Neutrophil (primary cell): ENCODE measurements at regions not wholly inside any gene's neighbourhood (a gene's known extent, or its start where the extent isn't known, plus 50 kb on each side); places are given as distances from the start of the nearest gene placed in this dataset.
"Not testable (repeated sequence)": the region's sequence is repeated elsewhere in the genome, so short reads cannot be mapped to it uniquely, and the experiment has no call there.

ENCODE experiments used
- H3K27ac ChIP-seq: fragments of 200-600 bp; sonication (generic); 2 replicates; pipeline ENCODE4 v1.5.1; 2016; ENCODE audit warnings: mild to moderate bottlenecking, moderate library complexity
- H3K27me3 ChIP-seq: fragments of 200-600 bp; sonication (generic); 2 replicates; pipeline ENCODE4 v1.6.0; 2016; ENCODE audit warnings: mild to moderate bottlenecking
- H3K36me3 ChIP-seq: fragments of 200-600 bp; sonication (generic); 2 replicates; pipeline ENCODE4 v1.5.1; 2017
- H3K4me1 ChIP-seq, 2 experiments: fragments of 200-600 bp in 1 of 2; sonication (generic) in 1 of 2; 1 replicate in 1 of 2; 2 replicates in 1 of 2; pipeline versions ENCODE4 v1.5.1 to v1.6.1; 2013 to 2016; ENCODE audit warnings: low read depth in 1 of 2, low read length in 1 of 2, mild to moderate bottlenecking in 1 of 2, moderate library complexity in 1 of 2; ENCODE audit not compliant: control insufficient read depth in 1 of 2, insufficient read depth in 1 of 2
- H3K4me3 ChIP-seq, 2 experiments: fragments of 200-600 bp in 1 of 2; sonication (generic) in 1 of 2; 1 replicate in 1 of 2; 2 replicates in 1 of 2; pipeline ENCODE4 v1.5.1; 2013 to 2016; ENCODE audit warnings: low read depth in 1 of 2, low read length in 1 of 2, mild to moderate bottlenecking in 1 of 2, moderate library complexity in 1 of 2
- H3K9me3 ChIP-seq: fragments of 200-600 bp; sonication (generic); 2 replicates; pipeline ENCODE4 v1.5.1; 2016
- TF ChIP-seq, protein P1 (sequence below): fragments of 200-600 bp; sonication (generic); IDR thresholded peaks from 2 replicates; pipeline ENCODE4 v1.5.1; 2016; ENCODE audit warnings: antibody characterized with exemption

- no peak overlapping the region for H3K4me3 ChIP-seq
- TF ChIP-seq, protein P1, sequence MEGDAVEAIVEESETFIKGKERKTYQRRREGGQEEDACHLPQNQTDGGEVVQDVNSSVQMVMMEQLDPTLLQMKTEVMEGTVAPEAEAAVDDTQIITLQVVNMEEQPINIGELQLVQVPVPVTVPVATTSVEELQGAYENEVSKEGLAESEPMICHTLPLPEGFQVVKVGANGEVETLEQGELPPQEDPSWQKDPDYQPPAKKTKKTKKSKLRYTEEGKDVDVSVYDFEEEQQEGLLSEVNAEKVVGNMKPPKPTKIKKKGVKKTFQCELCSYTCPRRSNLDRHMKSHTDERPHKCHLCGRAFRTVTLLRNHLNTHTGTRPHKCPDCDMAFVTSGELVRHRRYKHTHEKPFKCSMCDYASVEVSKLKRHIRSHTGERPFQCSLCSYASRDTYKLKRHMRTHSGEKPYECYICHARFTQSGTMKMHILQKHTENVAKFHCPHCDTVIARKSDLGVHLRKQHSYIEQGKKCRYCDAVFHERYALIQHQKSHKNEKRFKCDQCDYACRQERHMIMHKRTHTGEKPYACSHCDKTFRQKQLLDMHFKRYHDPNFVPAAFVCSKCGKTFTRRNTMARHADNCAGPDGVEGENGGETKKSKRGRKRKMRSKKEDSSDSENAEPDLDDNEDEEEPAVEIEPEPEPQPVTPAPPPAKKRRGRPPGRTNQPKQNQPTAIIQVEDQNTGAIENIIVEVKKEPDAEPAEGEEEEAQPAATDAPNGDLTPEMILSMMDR = no peak
- H3K36me3 ChIP-seq = no peaks in the 10 kb centered on the region
- no peaks in the 10 kb centered on the region for H3K9me3 ChIP-seq
- no peaks in the 10 kb centered on the region for H3K4me1 ChIP-seq
- H3K27me3 ChIP-seq = no peaks in the 10 kb centered on the region
- H3K27ac ChIP-seq = no peak overlapping the region
Observed at GRCh38 chr12:94916663-94917062, 86.8 kb downstream of the NDUFA12 start.

DNA sequence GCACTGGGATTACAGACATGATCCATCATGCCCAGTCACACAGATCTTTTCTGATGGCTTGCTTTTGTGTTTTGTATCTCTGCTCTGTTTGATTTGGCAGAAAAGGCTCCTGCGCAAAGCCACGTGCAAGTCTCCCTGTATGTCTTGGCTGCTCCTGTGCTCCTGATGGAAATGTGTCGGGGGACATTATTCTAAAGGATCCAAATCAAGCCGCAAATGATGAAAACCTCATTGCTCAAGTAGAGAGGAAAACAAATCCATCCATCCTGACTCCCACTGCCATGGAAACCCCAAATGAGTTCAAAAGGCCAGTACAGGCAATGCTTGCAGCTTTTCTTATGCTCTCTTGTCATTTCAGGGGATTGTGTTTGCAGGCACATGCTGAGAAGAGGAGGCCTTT lies 93.8 kb downstream of the NDUFA12 start:
- Histone ChIP-seq H3K27me3 (no peaks in the 10 kb centered on the region), H3K4me1 (no peaks in the 10 kb centered on the region), H3K9me3 (peaks cover 4% of the 10 kb centered on the region), H3K4me3 (no peak overlapping the region), H3K27ac (no peak overlapping the region), H3K36me3 (no peaks in the 10 kb centered on the region)
- TF ChIP-seq, protein P1 = no peak

- not testable (repeated sequence) for H3K27me3 ChIP-seq, H3K9me3 ChIP-seq, H3K36me3 ChIP-seq, H3K27ac ChIP-seq, H3K4me3 ChIP-seq, H3K4me1 ChIP-seq
Observed at GRCh38 chr12:94905749-94906148, 97.7 kb downstream of the NDUFA12 start.

GRCh38 chr12:94900496-94900895 lies 103.0 kb downstream of the NDUFA12 start:
- Histone ChIP-seq H3K36me3 (no peaks in the 10 kb centered on the region), H3K4me3 (no peak overlapping the region), H3K9me3 (peaks cover under 1% of the 10 kb centered on the region), H3K4me1 (peaks cover 0 to 4% of the 10 kb centered on the region in 2 experiments), H3K27ac (no peak overlapping the region), H3K27me3 (no peaks in the 10 kb centered on the region)
- TF ChIP-seq, protein P1 = no peak

GRCh38 chr12:94898388-94898787 lies 105.1 kb downstream of the NDUFA12 start:
- Histone ChIP-seq H3K27ac (no peak overlapping the region), H3K36me3 (no peaks in the 10 kb centered on the region), H3K4me1 (peaks cover 0 to 4% of the 10 kb centered on the region in 2 experiments), H3K4me3 (no peak overlapping the region), H3K9me3 (no peaks in the 10 kb centered on the region), H3K27me3 (no peaks in the 10 kb centered on the region)
- TF ChIP-seq, protein P1 = no peak

- Histone ChIP-seq H3K27ac (no peak overlapping the region), H3K9me3 (no peaks in the 10 kb centered on the region), H3K4me3 (no peak overlapping the region), H3K36me3 (no peaks in the 10 kb centered on the region), H3K27me3 (peaks cover 3% of the 10 kb centered on the region), H3K4me1 (no peaks in the 10 kb centered on the region)
- TF ChIP-seq, protein P1 = no peak
Observed at GRCh38 chr12:94892544-94893267, 110.8 kb downstream of the NDUFA12 start.
